GM18505 (cell line): ENCODE measurements at regions not wholly inside any gene's neighbourhood (a gene's known extent, or its start where the extent isn't known, plus 50 kb on each side); places are given as distances from the start of the nearest gene placed in this dataset.

Source experiments
- ATAC-seq: cut with Tn5 transposase; IDR thresholded peaks from one replicate; pipeline ENCODE4 v1.9.1; 2021; ENCODE audit not compliant: unreplicated experiment
- POLR2A ChIP-seq: IDR thresholded peaks from 4 replicates; pipeline ENCODE4 v1.6.1; 2011; ENCODE audit warnings: borderline replicate concordance; ENCODE audit not compliant: insufficient read depth, insufficient read length; ENCODE audit errors: extremely low read depth

- no peak for TF ChIP-seq POLR2A
- ATAC-seq, result no peak
Measured at GRCh38 chr4:138964716-138965426, 50.7 kb upstream of the NOCT start.

- no peak for ATAC-seq
- no peak for TF ChIP-seq POLR2A
Measured at GRCh38 chr4:138963412-138963811, 52.2 kb upstream of the NOCT start.

GRCh38 chr4:138961664-138962063, 53.9 kb upstream of the NOCT start:
- no peak for ATAC-seq
- TF ChIP-seq POLR2A, result no peak

GRCh38 chr4:138961129-138961528, 54.5 kb upstream of the NOCT start:
- no peak for ATAC-seq
- no peak for TF ChIP-seq POLR2A

- TF ChIP-seq POLR2A, result no peak
- no peak for ATAC-seq
Measured at GRCh38 chr4:138960175-138960710, 55.3 kb upstream of the NOCT start.

GRCh38 chr4:138959097-138959815, 56.3 kb upstream of the NOCT start:
- ATAC-seq, result no peak
- no peak for TF ChIP-seq POLR2A

- TF ChIP-seq POLR2A, result no peak
- ATAC-seq, result no peak
Measured at GRCh38 chr4:138958519-138958918, 57.1 kb upstream of the NOCT start.

GRCh38 chr4:138957302-138957701, 58.3 kb upstream of the NOCT start:
- no peak for ATAC-seq

GRCh38 chr4:138954428-138954827, 61.2 kb upstream of the NOCT start:
- no peak for TF ChIP-seq POLR2A
- no peak for ATAC-seq

More at GRCh38 chr4:138957302-138957701, 58.3 kb upstream of the NOCT start:
- no peak for TF ChIP-seq POLR2A

- no peak for TF ChIP-seq POLR2A
- ATAC-seq, result no peak
Measured at GRCh38 chr4:138953961-138954371, 61.6 kb upstream of the NOCT start.

- no peak for ATAC-seq
- no peak for TF ChIP-seq POLR2A
Measured at GRCh38 chr4:138952411-138952810, 63.2 kb upstream of the NOCT start.

- no peak for ATAC-seq
- TF ChIP-seq POLR2A, result no peak
Measured at GRCh38 chr4:138951764-138952163, 63.8 kb upstream of the NOCT start.

- no peak for ATAC-seq
- TF ChIP-seq POLR2A, result no peak
Measured at GRCh38 chr4:138949866-138950265, 65.7 kb upstream of the NOCT start.

GRCh38 chr4:138948918-138949317, 66.7 kb upstream of the NOCT start:
- no peak for ATAC-seq

More at GRCh38 chr4:138948918-138949317, 66.7 kb upstream of the NOCT start:
- TF ChIP-seq POLR2A, result no peak
